HG03060 (cell line): ENCODE measurements at regions not wholly inside any gene's neighbourhood (a gene's known extent, or its start where the extent isn't known, plus 50 kb on each side); places are given as distances from the start of the nearest gene placed in this dataset.

Experiments
- ATAC-seq: cut with Tn5 transposase; IDR thresholded peaks from one replicate; pipeline ENCODE4 v1.9.1; 2021; ENCODE audit warnings: low read depth, moderate number of reproducible peaks; ENCODE audit not compliant: unreplicated experiment

DNA sequence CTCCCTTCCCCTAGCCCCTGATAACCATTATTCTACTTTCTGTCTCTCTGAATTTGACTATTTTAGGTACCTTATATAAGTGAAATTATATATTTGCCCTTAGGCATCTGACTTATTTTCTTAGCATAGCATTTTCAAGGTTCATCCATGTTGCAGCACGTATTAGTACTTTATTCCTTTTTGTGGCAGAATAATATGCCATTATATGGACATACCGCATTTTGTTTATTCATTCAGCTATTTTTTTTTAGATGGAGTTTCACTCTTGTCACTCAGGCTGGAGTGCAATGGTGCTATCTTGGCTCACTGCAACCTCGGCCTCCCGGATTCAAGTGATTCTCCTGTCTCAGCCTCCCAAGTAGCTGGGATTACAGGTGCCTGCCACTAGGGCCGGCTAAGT, 326.2 kb upstream of the PLXNA2 start:
- no peak for ATAC-seq

DNA sequence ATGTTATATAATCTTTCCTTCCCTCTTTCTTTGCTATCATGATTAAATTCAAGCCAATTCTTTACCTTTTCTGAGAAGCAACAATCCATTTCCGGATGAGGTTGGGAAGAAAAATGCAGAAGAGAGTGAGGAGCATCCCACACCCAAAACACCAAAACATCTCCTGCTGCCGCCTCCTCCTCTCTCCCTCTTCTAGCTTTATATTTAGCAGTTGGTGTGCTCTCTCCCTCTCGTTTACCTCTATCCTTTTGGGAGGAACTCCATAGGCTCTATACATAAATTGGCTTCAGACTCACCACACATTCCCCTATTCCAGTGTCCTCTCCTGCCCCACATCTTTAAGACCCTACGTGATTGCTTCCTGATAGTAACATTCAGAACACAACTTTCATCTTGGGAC, 332.2 kb upstream of the PLXNA2 start:
- no peak for ATAC-seq

DNA sequence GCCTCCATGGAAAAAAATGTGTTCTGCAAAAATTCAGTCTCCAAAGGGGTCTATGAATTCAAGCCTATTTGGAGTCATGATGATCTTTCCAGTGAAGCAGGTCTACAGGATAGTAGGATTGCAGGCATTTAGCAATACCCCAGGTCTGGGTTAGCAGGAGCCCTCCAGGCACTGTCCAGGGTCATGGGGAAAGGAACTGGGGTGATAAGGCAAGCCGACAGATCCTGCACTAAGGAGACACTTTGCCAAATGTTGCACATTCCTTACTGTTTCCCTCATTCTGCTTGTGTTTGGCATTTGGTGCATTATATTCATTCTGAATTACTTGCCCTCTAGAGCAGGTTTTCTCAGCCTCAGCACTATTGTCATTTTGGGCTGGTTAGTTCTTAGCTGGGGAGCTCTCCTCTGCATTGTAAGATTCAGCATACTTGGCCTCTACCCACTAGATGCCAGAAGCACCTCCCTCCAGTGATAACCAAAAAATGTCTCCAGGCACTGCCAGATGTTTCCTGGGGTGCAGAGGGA, 333.3 kb upstream of the PLXNA2 start:
- no peak for ATAC-seq

DNA sequence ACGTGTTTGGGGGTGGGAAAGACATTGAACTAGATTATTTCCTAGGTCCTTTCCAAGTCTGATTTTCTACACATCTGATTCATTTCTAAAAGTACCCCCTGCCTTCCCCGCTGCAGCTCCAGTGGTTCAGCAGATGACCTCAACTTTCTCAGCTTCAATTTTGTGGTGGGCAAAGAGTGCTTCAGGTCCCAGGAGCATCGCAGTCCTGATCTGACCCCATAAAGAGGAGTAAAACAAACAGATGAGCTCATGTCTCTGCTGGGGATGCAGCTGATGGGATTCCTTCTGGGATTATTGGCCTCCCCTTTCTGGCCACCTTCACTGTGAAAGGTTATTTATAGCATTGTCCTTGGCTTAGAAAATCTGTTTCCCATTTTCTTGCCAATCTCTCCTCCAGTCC, 337.0 kb upstream of the PLXNA2 start:
- no peak for ATAC-seq

- ATAC-seq, result no peak
These were observed 337.5 kb upstream of the PLXNA2 start for GRCh38 chr1:208581667-208582066.

GRCh38 chr1:208584167-208584755, 340.1 kb upstream of the PLXNA2 start:
- no peak for ATAC-seq

DNA sequence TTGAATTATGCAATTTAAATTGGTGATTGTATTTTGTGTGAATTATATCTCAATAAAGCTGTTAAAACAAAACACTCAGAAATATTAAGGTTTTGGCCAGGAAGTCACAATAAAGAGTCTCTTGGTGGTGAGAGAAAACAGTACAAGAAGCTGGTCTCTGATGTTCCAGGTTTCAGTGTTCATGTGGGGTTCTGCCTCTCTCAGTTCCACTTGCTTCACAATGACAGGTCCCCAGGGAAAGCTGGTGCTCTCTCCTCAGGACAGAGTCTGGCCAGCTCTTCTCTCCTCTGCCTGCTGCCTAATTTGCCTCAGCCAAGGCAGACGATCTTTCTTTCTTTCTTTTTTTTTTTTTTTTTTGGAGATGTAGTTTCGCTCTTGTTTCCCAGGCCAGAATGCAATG, 342.9 kb upstream of the PLXNA2 start:
- ATAC-seq, result peak; percentile 99

- ATAC-seq, result no peak
These were observed 349.3 kb upstream of the PLXNA2 start for GRCh38 chr1:208593306-208594006.

GRCh38 chr1:208595236-208595635, 351.1 kb upstream of the PLXNA2 start:
- no peak for ATAC-seq

DNA sequence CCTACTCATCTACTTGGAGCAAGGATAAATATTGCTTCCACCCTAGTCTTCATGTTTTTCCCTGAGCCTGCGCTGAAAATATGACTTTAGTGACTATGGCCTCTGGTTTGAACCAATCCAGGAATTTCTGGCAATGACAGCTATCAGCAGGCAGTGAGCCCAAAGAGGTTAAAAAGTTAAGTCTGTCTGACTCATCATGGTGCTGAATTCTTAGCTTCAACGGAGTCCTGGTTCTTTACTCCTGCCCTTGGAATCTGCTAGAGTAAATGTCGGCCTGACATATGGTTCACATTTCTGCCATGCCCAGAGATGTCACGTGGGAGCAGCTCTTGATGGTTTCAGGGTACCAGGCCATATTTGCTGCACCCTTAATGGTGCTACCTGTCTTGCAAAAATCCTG, 351.6 kb upstream of the PLXNA2 start:
- no peak for ATAC-seq

DNA sequence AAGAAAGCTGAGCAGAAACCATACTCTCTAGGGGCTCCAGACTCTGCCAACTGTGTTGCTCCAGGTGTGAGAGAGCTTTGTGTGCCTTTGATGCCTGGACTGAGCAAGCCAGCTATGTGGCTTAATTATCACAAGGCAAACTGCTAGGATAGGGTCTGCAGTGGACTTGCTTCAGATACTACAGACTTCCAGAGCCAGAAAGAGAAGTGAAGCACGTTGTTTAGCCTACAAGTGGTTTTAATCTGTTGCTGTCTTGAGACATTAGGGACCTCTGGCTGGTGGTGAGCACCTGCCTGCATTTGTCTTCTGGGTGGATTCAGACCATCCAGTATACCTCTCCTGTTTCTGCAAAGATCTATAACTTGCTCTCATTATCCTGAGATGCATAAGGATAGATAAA, 353.4 kb upstream of the PLXNA2 start:
- no peak for ATAC-seq

- no peak for ATAC-seq
These were observed 353.8 kb upstream of the PLXNA2 start for GRCh38 chr1:208598021-208598420.

GRCh38 chr1:208599063-208599462, 354.9 kb upstream of the PLXNA2 start:
- no peak for ATAC-seq

- no peak for ATAC-seq
These were observed 356.4 kb upstream of the PLXNA2 start for GRCh38 chr1:208600456-208601190.

DNA sequence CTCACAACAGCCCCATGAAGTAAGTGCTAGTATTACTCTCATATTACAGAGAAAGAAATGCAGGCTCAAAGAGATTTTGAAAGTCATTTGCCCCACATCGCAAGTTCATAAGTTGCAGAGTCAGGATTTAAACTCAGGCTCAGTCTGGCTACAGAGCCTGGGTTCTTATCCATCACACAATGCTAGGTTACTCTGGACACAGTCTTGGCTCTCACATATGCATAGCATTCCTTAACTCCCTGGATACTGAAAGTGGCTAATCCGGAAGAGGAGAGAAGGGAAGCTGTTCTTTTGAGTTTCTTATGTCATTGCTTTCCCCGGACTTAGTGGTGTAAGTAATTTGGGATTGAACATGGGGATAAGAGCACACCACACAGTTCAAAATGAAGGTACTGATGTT, 357.4 kb upstream of the PLXNA2 start:
- ATAC-seq, result no peak

DNA sequence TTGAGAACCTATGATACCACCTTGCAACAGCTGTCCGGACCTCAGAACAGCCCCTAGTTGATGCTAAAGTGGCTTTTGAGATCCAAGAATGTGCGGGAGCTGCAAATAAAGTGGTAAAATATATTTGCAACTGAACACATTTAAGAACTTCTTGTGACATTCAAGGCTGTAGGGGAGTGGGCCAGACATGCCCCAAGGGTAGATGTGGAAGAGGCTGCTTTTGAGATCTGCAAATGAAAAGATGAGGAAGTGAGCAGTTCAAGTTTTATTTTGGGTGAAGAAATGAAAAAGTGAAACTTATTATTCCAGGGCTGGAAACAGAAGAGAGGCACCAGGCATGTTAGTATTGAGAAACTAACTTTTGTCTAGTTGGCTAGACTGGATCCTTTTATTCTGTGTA, 359.5 kb upstream of the PLXNA2 start:
- no peak for ATAC-seq

GRCh38 chr1:208604295-208604694, 360.1 kb upstream of the PLXNA2 start:
- ATAC-seq, result peak; percentile 99

- ATAC-seq, result no peak
These were observed 362.8 kb upstream of the PLXNA2 start for GRCh38 chr1:208606959-208607358.

- no peak for ATAC-seq
These were observed 363.4 kb upstream of the PLXNA2 start for GRCh38 chr1:208607616-208608015.

DNA sequence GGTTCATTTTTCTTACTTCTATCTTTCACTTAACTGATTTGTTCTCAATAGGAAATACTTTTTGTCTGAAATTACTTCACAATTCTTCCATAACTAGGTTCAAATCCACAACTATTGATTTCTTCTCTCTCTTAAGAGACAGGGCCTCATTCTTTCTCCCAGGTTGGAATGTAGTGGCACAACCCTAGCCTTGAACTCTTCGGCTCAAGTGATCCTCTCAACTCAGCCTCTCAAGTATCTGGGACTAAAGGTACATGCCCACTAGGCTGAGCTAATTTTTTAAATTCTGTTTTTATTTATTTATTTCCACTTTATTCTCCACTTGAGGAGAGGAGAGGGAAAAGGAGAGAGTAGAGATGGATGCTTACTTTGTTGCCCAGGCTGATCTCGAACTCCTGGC, 370.4 kb upstream of the PLXNA2 start:
- no peak for ATAC-seq

GRCh38 chr1:208615371-208615770, 371.2 kb upstream of the PLXNA2 start:
- no peak for ATAC-seq

- ATAC-seq, result no peak
These were observed 372.6 kb upstream of the PLXNA2 start for GRCh38 chr1:208616776-208617175.
